ENCODE measurements at regions not wholly inside any gene's neighbourhood (a gene's known extent, or its start where the extent isn't known, plus 50 kb on each side); places are given as distances from the start of the nearest gene placed in this dataset.

- no peak for TF ChIP-seq CTCF (conservative IDR thresholded peaks at IDR 0.05 in 1 of 2, IDR thresholded peaks at IDR 0.05 in 1 of 2; ENCODE audit: extremely low read depth in 1 of 2, insufficient read depth in 1 of 2, low read depth in 1 of 2, low read length in 2 of 2)
- no peak for TF ChIP-seq EZH2 (IDR thresholded peaks at IDR 0.05; ENCODE audit: borderline replicate concordance, low read length)
Observed at GRCh38 chr10:130231251-130231741, 95.1 kb downstream of the GLRX3 start.
